Activated CD4-positive, alpha-beta memory T cell treated with anti-CD3 and anti-CD28 coated beads, Interleukin-2, amount 10 ng/mL, durations not matched to agents 7 days and 5 days (primary cell): ENCODE measurements at regions not wholly inside any gene's neighbourhood (a gene's known extent, or its start where the extent isn't known, plus 50 kb on each side); places are given as distances from the start of the nearest gene placed in this dataset.

Experiments
- CTCF ChIA-PET: fragments of 350-600 bp; sonication (Branson Sonifier 250); formaldehyde crosslinking; loops from one replicate; lab custom pipeline; 2021; ENCODE audit warnings: antibody characterized with exemption, inconsistent platforms; lab: Charles Lee
- POLR2A ChIA-PET: fragments of 350-600 bp; sonication (Branson Sonifier 250); formaldehyde crosslinking; loops from one replicate; lab custom pipeline; 2021; ENCODE audit warnings: antibody characterized with exemption; lab: Charles Lee
- DNase-seq: peaks from one replicate; pipeline ENCODE4 v3.0.0-alpha.2; 2020
- H3K27ac Mint-ChIP-seq: one replicate; pipeline ENCODE4 v1.8.0; 2021; ENCODE audit warnings: mild to moderate bottlenecking, mixed read lengths
- H3K27me3 Mint-ChIP-seq: one replicate; pipeline ENCODE4 v1.8.0; 2021; ENCODE audit warnings: mixed read lengths
- H3K36me3 Mint-ChIP-seq: one replicate; pipeline ENCODE4 v1.8.0; 2021; ENCODE audit warnings: low read depth, mixed read lengths
- H3K4me1 Mint-ChIP-seq: one replicate; pipeline ENCODE4 v1.8.0; 2021; ENCODE audit warnings: mixed read lengths
- H3K4me3 Mint-ChIP-seq: one replicate; pipeline ENCODE4 v1.8.0; 2021; ENCODE audit warnings: mild to moderate bottlenecking, mixed read lengths
- H3K9me3 Mint-ChIP-seq: one replicate; pipeline ENCODE4 v1.8.0; 2021; ENCODE audit warnings: mixed read lengths

DNA sequence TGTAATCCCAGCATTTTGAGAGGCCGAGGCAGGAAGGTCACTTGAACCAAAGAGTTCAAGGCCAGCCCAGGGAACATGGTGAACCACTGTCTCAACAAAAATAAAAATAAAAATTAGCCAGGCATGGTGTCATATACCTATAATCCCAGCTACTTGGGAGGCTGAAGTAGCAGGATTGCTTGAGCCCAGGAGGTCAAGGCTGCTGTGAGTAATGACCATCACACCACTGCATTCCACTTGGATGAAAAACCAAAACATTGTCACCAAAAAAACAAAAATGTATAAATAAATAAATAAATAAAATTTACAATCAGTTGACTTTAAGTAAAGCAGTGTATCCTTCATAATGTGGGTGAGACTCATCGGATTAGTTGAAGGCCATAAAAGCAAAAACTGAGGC lies 541.4 kb downstream of the CSNK1G3 start:
- no peak overlapping the region for H3K4me3 Mint-ChIP-seq
- no peaks in the 10 kb centered on the region for H3K36me3 Mint-ChIP-seq
- H3K4me1 Mint-ChIP-seq = no peaks in the 10 kb centered on the region
- CTCF ChIA-PET = no interaction called here
- no peak overlapping the region for H3K27ac Mint-ChIP-seq
- no peaks in the 10 kb centered on the region for H3K27me3 Mint-ChIP-seq
- POLR2A ChIA-PET = no interaction called here
- no peaks in the 10 kb centered on the region for H3K9me3 Mint-ChIP-seq
- no peak for DNase-seq

DNA sequence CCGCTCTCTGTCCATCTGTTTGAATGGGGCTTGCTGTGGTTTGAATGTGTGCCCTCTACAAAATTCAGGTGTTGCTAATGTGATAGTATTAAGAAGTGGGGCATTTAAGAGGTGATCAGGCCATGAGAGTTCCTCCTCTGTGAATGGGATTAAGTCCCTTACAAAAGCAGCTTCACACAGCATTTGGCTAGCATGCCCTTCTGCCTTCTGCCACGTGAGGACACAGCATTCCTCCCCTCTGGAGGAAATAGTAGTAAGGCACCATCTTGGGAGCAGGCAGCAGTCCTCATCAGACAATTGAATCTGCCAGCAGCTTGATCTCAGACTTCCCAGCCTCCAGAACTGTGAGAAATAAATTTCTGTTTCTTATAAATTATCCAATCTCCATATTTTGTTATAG lies 540.2 kb downstream of the CSNK1G3 start:
- Mint-ChIP-seq H3K4me1 (no peaks in the 10 kb centered on the region), H3K9me3 (no peaks in the 10 kb centered on the region), H3K36me3 (no peaks in the 10 kb centered on the region), H3K27ac (no peak overlapping the region), H3K27me3 (no peaks in the 10 kb centered on the region), H3K4me3 (no peak overlapping the region)
- POLR2A ChIA-PET = no interaction called here
- CTCF ChIA-PET = no interaction called here
- no peak for DNase-seq

DNA sequence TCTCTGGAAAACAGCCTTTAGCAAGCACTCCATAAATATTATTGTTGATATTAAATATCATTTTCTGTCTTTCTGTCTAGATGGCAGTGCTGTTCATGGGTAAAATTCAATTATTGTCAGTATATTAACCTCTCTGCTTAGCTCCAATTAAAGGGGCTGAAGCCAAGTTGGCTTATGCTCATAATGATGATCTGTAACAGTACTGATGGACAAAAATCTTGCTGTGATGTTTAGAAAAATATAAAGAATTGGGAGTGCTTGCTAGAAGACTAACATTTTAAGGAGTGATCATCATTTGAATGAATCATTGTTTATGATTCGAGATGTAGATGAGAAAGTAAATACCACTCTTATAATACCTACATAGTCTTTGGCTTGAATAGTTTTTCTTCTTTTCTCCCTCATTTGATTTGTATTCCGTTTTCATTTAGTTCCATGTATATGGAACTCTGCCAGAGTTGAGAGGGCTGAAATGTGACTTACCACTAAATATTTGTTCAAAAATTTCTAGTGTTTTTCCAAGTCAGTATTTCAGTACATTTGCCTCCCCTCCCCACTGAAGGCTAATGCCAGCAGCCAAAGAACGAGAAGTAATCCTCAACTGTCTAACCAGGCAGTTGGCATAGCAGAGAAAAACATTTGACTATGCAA lies 538.3 kb downstream of the CSNK1G3 start:
- H3K27me3 Mint-ChIP-seq = no peaks in the 10 kb centered on the region
- no peak overlapping the region for H3K27ac Mint-ChIP-seq
- ChIA-PET POLR2A (no interaction called here), CTCF (no interaction called here)
- H3K4me1 Mint-ChIP-seq = no peaks in the 10 kb centered on the region
- H3K36me3 Mint-ChIP-seq = no peaks in the 10 kb centered on the region
- H3K4me3 Mint-ChIP-seq = no peak overlapping the region
- no peak for DNase-seq
- H3K9me3 Mint-ChIP-seq = no peaks in the 10 kb centered on the region

DNA sequence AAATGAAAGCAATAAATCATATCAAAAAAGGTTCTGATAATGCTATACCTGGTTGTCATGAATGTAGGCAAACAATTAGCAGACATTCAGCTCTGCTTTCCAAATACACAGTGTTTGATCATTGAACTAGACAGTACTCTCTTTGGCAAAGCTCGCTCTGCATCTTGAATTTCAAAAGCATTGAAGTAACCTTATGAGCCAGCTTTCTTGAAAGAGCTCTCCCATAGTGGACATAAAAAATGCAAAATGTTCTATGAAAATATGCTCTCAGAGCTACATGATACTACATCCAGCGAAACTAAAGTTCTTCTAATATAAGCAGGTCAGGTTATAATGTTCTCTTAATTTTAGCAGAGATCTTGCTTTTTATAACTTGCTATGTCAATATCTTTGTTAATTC lies 533.4 kb downstream of the CSNK1G3 start:
- Mint-ChIP-seq H3K9me3 (no peaks in the 10 kb centered on the region), H3K27ac (no peak overlapping the region), H3K27me3 (no peaks in the 10 kb centered on the region), H3K4me1 (no peaks in the 10 kb centered on the region), H3K36me3 (no peaks in the 10 kb centered on the region), H3K4me3 (no peak overlapping the region)
- ChIA-PET POLR2A (no interaction called here), CTCF (no interaction called here)
- DNase-seq = no peak

DNA sequence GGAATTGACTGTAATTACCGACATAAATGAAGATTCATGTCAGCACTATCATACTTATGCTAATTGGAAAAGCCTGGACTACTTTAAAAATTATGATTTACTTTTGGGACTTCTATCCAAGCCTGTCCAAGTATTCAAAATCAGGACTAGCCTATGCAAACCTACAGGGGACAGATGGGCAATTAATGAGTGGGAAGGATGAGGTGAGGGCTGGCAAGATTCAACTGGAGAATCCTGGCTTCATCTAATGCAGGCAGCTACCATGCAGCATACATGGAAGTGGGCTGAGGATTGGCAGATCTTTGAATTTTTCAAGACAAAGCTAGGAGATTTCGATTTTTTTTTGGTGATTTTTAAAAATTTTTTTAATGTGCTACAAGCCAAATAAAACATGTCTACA lies 532.6 kb downstream of the CSNK1G3 start:
- Mint-ChIP-seq H3K4me1 (no peaks in the 10 kb centered on the region), H3K4me3 (no peak overlapping the region), H3K36me3 (no peaks in the 10 kb centered on the region), H3K9me3 (no peaks in the 10 kb centered on the region), H3K27me3 (no peaks in the 10 kb centered on the region), H3K27ac (no peak overlapping the region)
- ChIA-PET POLR2A (no interaction called here), CTCF (no interaction called here)
- DNase-seq = no peak

DNA sequence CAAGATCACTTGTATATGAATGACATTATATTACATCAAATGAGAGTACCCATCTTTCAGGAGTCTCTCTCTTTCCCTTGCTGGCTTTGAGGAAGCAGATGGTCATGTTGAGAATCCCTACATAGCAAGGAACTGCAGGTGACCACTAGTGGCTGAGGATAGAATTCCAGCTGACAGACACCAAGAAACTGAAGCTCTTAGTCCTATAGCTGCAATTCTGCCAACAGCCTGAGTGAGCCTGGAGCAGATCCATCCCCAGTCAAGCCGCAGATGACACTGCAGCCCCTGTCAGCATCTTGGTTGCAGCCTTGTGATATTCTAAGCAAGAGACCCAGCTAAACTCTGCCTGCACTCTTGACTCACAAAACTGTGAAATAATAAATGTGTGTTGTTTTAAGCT lies 531.5 kb downstream of the CSNK1G3 start:
- no peaks in the 10 kb centered on the region for H3K36me3 Mint-ChIP-seq
- no peak for DNase-seq

DNA sequence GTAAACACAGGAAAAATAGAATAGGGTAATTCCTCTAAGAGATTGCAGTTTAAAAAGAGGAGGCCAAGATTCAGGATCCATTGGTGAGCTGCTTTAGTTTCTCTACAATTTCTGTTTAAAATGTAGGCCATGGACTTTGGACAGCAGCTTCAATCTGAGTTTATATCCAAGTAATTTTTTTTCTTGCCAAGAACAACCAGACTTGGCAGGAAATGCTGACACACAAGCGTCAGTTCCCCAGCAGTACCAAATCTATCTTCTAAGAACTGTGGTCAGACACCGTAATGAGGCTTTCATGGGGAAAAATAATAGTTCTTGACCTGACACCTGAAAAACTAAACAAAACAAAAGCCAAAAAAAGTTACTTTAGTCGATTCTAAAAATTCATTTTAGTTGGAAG lies 528.8 kb downstream of the CSNK1G3 start:
- H3K36me3 Mint-ChIP-seq = no peaks in the 10 kb centered on the region
- H3K27me3 Mint-ChIP-seq = no peaks in the 10 kb centered on the region
- H3K4me1 Mint-ChIP-seq = no peaks in the 10 kb centered on the region
- H3K9me3 Mint-ChIP-seq = no peaks in the 10 kb centered on the region
- H3K4me3 Mint-ChIP-seq = no peak overlapping the region
- ChIA-PET POLR2A (no interaction called here), CTCF (no interaction called here)
- no peak overlapping the region for H3K27ac Mint-ChIP-seq
- no peak for DNase-seq

More for the DNA sequence above, 531.5 kb downstream of the CSNK1G3 start:
- Mint-ChIP-seq H3K9me3 (no peaks in the 10 kb centered on the region), H3K4me3 (no peak overlapping the region), H3K27ac (no peak overlapping the region), H3K4me1 (no peaks in the 10 kb centered on the region), H3K27me3 (no peaks in the 10 kb centered on the region)
- CTCF ChIA-PET = no interaction called here
- POLR2A ChIA-PET = no interaction called here

DNA sequence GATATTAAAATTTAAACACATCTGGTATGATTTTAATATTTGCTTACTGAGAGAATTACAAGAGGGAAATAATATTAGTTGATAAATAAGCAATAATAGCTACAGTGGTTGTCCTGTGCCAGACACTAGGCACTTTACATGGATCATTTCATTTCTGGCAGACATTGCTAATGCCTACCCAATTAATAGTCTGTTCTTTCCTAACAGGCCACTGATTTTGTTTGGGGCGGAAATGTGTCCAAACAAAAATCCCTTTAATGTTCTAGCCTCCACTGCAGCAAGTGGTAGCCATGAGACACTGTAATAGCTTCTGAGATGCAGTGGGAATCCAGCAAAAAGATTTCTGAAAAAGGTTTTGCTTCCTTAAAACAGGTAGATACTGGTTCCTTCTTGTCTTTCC lies 527.4 kb downstream of the CSNK1G3 start:
- no peaks in the 10 kb centered on the region for H3K9me3 Mint-ChIP-seq
- no peaks in the 10 kb centered on the region for H3K36me3 Mint-ChIP-seq
- H3K4me3 Mint-ChIP-seq = no peak overlapping the region
- H3K4me1 Mint-ChIP-seq = no peaks in the 10 kb centered on the region
- CTCF ChIA-PET = no interaction called here
- H3K27me3 Mint-ChIP-seq = no peaks in the 10 kb centered on the region
- POLR2A ChIA-PET = no interaction called here
- no peak for DNase-seq
- no peak overlapping the region for H3K27ac Mint-ChIP-seq

DNA sequence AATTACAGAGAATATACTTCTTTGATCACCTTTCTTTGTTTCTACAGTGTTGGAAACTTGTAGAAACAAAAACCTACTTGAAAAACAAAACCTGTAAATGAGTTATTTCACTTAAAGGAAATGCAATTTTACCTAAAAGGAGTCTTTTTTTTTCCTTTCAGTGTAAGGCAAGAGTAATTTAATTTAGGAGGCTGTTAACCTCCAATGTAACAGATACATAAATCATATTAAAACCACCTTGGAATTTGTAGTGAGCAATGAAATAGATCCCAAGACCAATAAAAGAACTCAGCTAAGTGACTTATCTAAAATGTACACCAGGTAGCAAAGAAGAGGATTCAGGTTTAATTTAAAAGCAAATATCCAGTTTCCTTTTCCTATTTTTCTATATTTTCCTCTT lies 524.8 kb downstream of the CSNK1G3 start:
- Mint-ChIP-seq H3K4me1 (no peaks in the 10 kb centered on the region), H3K27ac (no peak overlapping the region), H3K9me3 (no peaks in the 10 kb centered on the region), H3K36me3 (no peaks in the 10 kb centered on the region), H3K27me3 (no peaks in the 10 kb centered on the region), H3K4me3 (no peak overlapping the region)
- ChIA-PET CTCF (no interaction called here), POLR2A (no interaction called here)
- DNase-seq = no peak

DNA sequence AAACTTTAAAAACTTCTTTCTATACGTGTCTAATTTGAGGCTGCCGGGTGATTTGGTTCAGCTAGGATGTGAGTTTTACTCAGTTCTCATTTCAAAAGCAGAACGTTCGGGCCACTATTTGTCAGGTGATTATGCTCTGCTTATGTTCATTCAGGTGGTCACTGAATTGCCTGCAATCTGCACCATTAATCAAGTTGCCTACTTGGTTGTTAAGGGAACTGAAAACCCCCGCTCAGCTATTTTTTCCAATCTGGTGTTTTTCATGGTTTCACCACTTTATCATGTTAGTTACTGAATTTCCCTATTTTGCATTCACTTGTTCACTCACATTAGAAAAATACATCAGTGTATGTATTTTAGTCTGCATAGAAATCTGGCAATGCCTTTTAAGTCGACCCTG lies 523.0 kb downstream of the CSNK1G3 start:
- Mint-ChIP-seq H3K36me3 (no peaks in the 10 kb centered on the region), H3K27ac (no peak overlapping the region), H3K9me3 (no peaks in the 10 kb centered on the region), H3K4me1 (no peaks in the 10 kb centered on the region), H3K27me3 (no peaks in the 10 kb centered on the region), H3K4me3 (no peak overlapping the region)
- POLR2A ChIA-PET = no interaction called here
- CTCF ChIA-PET = no interaction called here
- no peak for DNase-seq

DNA sequence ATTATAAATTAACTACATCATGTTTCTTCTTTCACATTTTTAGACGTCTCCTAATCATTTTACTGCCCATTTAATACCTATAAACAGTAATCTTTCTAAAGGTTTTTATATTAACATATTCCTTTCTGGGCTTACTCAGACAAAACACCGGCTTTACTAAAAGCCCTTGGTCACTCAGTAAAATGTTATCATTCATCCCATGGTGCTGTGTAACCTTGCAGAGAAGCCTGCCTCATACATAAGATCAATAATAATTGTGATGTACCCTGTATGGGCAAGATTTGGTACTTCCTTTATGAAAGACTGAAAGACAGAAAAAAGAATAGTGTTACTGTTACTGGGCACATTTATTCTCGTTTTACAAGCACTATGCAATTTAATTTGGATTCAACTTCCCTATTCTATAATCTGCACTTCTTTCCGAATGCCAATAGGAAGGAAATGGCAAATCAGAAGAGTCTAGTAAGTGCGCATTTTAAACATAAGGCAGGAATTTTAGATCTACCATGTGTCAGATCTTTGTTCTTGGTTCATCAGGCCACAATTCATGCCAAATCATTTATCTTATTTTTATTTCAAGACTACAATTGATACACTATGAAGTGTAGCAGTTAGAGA lies 522.2 kb downstream of the CSNK1G3 start:
- Mint-ChIP-seq H3K9me3 (no peaks in the 10 kb centered on the region), H3K4me3 (no peak overlapping the region), H3K36me3 (no peaks in the 10 kb centered on the region), H3K4me1 (no peaks in the 10 kb centered on the region), H3K27ac (no peak overlapping the region), H3K27me3 (no peaks in the 10 kb centered on the region)
- ChIA-PET CTCF (no interaction called here), POLR2A (no interaction called here)
- no peak for DNase-seq

DNA sequence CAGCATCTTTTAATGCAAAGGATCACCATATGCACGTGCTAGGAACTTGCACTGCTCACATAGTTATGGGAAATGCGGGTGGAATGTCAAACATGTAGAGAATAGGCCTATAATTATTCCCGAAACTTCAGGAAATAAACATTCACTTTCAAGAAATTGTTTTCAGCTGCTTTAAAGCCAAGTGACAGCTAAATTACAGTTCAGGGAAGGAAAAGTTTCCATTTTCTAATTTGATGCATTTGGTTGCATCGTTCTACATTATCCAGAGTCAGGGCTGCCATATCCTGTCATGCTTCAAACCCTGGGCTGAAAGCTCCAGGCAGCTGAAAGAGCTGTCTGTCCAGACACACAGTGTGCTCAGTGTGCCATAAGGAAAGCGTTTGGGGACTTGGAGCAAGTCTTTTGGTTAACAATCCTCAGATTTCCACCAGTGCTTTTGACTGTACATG lies 518.1 kb downstream of the CSNK1G3 start:
- DNase-seq = no peak
- POLR2A ChIA-PET = no interaction called here
- Mint-ChIP-seq H3K27me3 (no peaks in the 10 kb centered on the region), H3K36me3 (no peaks in the 10 kb centered on the region), H3K27ac (no peak overlapping the region), H3K4me1 (no peaks in the 10 kb centered on the region), H3K9me3 (no peaks in the 10 kb centered on the region), H3K4me3 (no peak overlapping the region)
- CTCF ChIA-PET = no interaction called here

DNA sequence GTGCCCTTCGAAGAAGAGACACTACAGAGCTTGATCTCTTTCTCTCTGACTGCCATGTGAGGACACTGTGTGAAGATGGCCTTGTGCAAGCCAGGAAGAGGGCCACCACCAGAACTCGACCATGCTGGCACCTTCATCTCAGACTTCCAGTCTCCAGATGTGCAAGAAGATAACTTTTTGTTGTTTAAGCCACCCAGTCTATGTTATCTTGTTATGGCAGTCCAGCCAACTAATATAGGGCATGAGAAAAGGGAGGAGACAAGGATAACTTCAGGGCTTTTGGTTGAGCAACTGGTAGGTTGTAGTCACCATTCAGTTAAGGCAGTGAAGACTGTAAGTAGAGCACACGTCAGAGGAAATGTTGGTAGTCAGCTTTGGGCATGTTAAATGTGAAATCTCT lies 515.5 kb downstream of the CSNK1G3 start:
- DNase-seq = no peak
- H3K27ac Mint-ChIP-seq = no peak overlapping the region
- H3K27me3 Mint-ChIP-seq = no peaks in the 10 kb centered on the region
- peaks cover 2% of the 10 kb centered on the region for H3K9me3 Mint-ChIP-seq
- no peaks in the 10 kb centered on the region for H3K4me1 Mint-ChIP-seq
- POLR2A ChIA-PET = no interaction called here
- no peak overlapping the region for H3K4me3 Mint-ChIP-seq
- CTCF ChIA-PET = no interaction called here
- H3K36me3 Mint-ChIP-seq = no peaks in the 10 kb centered on the region

DNA sequence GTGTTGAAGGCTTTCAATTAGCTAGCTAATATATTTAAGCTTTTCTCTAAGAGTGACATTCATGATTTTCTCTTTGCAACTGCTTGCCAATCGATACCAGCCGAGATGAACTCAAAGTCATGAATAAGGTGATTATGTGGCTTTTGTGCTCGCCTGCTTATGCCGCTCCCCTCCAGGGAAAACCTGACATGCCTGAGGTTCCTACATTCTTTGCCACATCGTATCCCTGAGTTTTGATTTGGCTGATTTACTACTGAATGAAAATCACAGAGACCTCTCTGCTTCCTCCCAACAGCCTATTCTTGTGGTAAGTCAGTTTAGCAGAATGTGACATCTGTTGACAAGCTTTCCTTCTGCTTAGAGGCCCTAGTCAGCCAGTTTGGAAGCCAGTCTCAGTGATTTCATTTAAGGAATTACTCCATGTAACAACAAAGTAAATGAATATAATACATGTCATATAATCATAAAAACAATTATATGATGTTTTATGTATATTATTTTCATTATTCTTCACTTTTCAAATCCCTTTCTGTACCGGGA lies 513.4 kb downstream of the CSNK1G3 start:
- Mint-ChIP-seq H3K4me3 (no peak overlapping the region), H3K27me3 (no peaks in the 10 kb centered on the region), H3K27ac (no peak overlapping the region), H3K36me3 (no peaks in the 10 kb centered on the region), H3K9me3 (peaks cover 7% of the 10 kb centered on the region), H3K4me1 (no peaks in the 10 kb centered on the region)
- ChIA-PET CTCF (no interaction called here), POLR2A (no interaction called here)
- no peak for DNase-seq
